GM21528 (cell line): ENCODE measurements at regions not wholly inside any gene's neighbourhood (a gene's known extent, or its start where the extent isn't known, plus 50 kb on each side); places are given as distances from the start of the nearest gene placed in this dataset.

ENCODE experiments used
- ATAC-seq: cut with Tn5 transposase; IDR thresholded peaks from one replicate; pipeline ENCODE4 v1.9.1; 2021; ENCODE audit warnings: mild to moderate bottlenecking, moderate library complexity; ENCODE audit not compliant: unreplicated experiment, low FRiP score

DNA sequence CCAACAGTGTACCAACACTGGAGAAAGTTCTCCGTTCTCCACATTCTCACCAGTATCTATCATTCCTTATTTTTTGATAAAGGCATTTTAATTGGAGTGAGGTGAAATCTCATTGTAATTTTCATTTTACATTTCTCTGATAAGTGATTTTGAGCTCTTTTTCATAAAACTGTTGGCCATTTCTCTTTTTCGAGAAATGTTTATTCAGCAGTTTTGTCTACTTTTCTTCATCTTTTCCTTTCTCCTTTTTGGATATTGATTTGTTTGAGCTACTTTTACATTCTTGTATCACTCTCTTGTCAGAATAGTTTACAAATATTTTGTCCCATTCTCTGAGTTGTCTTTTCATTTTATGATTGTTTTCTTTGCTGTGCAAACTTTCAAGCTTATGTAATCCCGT lies 555.2 kb downstream of the COL12A1 start:
- no peak for ATAC-seq

DNA sequence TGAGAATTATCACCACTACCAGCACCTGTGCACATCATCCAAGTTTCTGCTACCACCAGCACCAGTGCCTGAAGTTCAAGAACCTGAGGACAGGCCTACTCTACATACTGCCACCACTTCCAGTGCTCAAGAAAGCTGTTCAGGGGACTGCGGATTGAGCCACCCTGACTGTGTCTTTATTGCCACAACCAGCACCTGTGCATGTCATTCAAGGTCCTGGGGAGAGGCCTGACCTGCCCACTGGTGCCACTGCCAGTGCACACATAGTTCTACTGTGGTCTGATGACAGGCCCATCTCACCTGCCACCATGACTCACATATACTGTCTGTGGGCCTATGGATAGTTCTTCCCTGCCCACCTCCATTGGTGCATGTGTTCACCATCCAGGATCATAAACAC lies 559.4 kb downstream of the COL12A1 start:
- ATAC-seq: no peak

DNA sequence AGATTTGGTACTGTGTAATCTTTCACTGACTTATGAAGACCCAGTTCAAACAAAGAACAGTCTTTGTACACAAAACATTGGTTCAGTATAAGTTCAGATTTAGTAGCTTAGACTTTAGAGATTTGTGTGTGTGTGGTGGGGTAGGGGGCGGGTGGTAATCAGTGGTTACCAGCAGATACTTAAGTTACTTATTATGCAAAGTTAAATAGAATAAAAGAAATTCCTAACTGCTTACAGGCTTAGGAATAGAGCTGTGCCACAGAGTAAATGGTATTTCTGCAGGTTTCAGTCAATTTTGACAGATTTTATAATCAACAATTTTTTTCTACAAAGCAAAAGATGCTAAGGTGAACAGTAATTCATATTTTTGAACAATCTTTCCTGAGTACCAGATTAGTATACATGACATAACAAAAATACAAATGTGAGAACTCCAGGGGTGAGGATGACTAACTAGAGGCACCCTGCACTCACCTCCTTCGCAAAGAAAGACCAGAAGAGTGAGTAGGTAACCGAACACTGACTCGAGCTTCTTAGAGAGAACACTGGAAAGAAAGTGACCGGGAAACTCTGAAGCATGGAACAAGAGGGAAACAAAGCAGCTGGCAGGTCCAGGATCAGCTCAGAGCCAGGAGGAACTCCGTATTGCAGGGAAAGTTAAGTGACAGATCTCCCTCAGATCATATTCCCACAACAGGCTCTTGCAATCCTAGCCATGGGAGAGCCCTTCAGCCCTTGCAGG lies 560.6 kb downstream of the COL12A1 start:
- ATAC-seq: no peak

DNA sequence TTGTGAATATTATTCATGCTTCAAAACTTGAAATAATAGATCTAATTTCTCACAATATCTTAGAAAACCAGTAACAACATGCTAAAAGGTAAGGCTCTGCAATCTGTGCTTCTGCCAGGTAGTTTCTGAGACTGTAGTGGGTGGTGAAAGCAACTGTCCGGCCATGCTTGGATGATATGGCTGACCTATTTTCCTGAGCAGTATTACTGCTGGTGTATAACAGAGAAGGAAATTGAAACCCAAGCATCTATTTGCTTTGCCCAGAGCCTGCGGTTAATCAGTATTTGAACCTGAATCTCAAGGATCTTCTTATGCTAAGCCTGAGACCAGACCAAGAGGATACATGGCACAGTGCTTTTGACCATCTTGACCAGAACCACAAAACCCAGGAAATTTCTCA lies 563.8 kb downstream of the COL12A1 start:
- no peak for ATAC-seq

DNA sequence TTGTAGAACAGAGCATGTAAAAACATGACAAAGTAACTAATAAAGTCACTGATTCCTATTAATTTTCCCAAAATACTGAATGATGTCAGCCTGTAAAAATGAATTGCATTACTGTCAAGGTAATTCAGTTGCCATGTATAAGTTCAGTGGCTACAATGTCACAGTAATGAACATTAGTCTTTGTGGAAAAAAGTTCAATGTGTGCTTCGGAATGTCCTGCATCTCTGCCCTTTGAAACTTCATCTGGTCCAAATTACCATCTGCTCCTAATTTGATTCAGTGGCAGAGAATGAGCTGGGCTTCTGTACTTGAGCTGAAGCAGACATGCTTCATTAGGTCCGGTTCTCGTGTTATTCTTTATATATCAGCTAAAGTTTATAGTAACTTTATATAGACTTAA lies 567.4 kb downstream of the COL12A1 start:
- no peak for ATAC-seq

DNA sequence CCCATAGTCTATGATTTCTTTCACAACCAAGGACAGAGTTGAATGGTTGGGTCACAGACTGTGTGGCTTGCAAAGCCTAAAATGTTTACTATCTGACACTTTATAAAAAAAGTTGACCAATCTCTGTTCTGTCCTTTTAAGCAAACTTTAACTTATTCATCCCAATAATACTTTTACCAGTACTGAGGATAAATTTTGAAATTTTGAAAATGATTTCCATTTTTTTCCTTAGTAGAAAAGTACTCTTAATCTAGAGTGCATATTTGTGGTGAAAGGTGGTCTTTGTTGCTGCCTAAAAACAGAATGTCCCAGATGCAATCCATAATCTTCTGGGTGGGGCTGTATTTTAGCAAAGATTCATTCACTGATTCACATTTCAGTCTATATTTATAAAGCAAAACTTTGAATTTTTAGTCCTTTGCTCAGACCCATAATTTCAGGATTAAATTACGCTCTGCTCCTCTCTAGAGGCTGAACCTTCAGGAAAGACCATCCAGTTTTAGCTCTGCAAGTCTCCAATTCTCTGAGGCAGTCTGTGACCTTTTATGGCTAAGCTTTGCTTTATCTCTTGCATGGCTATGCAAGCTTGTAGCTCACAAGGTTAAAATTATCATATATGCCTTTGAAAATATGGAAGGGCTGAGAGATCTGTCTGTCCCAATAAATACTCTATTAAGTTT lies 573.5 kb downstream of the COL12A1 start:
- ATAC-seq: no peak

DNA sequence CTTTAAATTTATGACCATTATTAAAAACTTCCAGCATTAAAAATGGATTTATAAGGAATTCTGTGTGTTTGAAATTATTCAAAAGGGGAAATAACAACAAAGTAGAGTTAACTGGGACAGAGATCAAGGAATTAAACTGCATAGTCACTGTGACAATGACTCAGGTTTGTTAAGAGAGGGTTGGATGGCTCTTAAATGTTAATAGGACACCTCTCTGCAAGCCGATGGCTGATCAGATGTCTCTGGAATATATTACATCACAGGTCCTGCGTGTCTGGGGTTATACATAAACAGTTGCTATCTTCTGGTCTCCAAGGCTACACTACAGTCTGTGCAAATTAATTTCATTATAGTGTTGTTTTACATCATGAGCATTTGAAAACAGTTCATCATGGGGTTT lies 574.3 kb downstream of the COL12A1 start:
- no peak for ATAC-seq

DNA sequence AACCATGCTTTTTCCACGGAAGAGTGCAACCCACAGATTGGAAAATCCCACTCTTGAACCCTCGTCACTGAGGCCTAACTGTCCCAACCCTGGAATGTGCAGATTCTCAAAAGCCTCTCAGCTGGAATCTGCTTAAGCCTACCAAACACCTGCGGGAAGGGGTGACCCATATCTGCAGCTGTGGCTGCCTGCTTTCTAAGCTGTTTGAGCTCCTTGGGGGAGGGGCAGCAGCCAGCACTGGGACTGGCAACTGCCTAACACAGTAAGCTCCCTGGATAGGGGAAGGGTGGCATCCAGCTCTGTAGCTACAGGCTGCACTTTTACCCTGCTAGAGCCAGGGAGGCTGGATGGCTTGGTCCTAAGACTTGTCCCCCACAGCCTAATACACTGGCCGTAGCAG lies 579.6 kb downstream of the COL12A1 start:
- ATAC-seq: no peak

DNA sequence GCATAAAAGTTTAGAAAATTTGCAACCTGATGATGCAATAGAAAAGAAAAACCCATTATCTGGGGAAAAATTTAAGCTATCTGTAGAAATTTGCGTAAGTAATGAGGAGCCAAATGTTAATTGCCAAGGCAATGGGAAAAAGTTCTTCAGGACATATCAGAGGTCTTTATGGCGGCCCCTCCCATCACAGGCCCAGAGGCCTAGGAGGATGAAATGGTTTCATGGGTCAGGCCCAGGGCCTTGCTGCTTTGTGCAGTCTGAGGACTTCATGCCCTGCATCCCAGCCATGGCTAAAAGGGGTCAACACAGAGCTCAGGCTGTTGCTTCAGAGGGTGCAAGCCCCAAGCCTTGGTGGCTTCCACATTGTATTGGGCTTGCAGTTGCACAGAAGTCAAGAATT lies 582.8 kb downstream of the COL12A1 start:
- no peak for ATAC-seq

DNA sequence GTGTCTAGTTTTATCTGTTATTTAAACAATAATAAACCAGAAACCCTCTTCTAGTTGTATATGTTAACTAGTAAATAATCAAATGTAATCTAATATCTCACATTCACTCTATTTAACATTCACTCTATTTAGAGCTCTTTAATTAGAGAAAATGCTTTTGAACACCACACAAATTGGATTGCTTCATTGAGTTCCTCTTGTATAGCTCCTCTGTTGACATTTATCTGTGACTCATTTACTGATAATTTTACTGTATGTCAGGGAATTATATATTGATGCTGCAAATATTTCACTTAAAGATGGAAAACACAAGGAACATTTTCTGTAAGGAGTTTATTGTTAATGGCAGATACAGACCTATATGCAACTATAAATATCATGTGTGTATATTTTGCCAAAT lies 594.6 kb downstream of the COL12A1 start:
- ATAC-seq: no peak

DNA sequence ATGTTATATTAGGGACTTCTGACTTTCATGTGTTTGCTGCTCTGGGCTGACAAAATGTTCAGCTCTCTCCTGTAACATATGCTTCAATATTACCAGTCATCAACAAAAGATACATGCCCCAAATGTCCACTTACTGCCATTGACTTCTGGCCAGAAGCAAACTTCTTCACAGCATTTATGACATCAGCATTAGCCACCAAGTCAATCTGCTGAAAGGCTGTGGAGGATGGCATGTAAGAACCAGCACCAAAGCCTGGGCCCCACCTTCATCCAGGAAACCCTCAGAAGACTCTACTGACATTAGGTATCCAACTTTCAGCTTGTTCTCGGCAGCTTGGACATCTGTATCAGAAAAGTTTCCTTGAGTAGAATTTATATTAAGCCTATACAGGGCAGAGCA lies 595.5 kb downstream of the COL12A1 start:
- ATAC-seq: no peak

DNA sequence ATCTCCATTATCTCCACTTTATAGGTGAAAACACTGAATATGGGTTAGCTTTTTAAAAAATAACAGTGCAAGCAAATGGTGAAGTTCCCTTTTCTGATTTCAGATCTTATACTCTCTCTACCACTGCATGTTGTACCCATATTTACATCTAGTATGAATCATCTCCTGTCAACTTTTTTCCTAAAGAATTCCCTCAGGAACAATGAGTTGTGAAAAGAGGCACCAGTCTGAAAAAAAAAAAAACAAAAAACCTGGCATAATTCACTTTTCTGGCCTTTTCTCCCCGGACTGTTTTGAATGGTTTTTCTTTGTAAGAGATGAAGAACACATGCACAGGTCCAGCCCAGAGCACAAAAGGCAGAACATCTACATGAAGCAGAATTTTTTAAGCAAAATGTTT lies 596.0 kb downstream of the COL12A1 start:
- no peak for ATAC-seq

DNA sequence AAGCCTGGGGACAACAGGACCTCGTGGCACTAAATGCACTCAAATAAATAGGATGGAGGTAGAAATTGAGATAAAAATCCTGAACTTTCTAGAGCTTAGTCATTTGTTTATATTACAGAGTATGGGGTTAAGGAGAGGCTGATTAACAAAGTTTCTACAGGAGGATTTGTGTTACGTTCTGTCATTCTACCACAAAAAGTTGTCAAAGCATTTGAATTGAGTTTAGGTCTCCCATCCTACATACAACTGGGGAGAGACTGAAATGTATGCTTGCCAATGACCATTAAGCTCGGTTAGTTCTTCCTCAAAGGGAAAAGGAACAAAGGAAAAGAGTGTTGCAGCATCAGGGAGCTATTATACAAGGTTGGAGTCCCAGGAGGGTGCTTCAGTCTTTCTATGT lies 597.9 kb downstream of the COL12A1 start:
- ATAC-seq: no peak

DNA sequence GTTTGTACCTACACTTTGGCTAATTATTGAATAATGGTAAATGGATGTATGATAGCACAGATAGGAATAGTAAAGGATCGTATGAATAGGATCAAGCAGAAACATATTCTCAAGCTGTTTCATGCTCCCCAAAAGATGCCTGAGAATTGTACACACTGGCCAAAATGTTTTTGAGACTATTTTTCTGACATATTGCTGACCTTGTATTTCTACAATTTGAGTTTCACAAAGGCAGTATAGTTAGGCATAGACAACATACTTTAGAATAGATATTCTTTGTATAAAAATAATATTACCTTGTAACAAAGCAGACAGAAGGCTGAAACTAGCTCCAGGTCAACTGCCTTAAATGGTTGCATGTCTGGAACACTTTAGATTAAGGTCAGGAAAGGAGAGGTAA lies 598.4 kb downstream of the COL12A1 start:
- ATAC-seq: no peak

DNA sequence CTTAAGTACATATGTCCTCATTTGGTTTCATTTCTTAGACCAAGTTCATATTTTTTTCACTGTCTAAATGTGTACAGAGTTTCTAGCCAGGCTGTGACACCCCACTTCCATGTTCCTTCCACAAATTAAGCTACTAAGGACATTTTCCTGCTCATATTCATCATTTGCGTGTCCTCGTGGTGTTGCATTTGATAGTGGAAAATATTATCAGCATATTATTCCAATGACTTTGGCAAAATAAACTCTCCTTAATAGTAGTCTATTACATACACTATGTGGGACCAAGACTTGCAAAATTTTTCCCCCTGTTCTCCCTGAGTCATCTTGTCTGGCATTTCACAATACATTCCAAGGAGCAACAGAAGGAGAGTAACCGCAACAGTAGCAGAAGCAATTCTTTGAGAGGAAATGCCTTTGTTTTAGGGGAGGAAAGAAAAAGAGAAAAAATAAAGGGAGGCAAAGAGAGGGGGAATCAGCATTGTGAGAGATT lies 599.2 kb downstream of the COL12A1 start:
- ATAC-seq: no peak

DNA sequence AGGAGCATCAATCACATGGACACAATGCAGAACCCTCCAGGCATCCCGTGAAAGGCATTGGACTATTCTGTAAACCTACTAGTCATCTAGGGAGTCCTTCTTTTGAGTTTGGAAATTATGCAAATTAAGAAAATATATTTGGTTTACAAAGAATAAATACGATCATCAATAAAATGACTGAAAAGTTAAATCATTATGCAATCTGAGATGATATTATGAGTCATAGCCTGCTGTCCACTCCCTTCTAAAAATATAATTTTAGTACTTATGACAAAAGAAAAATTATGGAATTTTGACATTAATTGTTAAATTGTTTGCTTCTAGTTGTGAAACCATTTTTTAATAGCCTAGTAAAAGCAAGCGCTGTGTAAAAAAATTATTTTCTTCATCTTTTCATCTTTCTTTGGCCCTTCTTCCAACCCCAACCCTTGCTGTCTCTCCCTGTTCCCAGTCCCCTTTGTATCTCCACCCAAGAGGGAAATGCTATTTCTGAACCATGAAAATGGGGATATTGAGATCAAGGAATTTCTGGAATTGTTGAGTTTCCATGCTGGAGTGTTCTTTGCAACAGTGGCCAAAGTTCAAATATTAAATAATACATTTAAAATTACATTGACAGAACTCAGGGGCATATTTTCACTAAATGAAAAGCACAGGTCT lies 599.8 kb downstream of the COL12A1 start:
- ATAC-seq: no peak

DNA sequence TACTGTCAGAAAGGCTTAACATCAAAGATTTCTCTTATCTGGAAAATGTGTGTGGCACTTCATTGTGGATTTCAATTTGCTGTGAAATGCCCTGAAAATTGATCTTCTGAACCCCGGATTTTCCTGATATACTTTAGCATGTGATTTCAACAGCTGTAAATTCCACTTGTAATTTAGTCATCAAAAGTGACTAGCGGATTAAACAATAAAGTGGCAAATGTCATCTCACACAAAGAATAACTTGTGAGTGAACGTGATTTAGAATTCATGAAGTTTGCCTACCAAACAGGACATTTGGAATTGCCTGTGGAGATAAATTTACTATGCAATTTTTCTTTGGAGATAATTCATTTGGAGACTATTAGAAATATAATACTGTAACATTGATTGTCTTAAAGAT lies 601.6 kb downstream of the COL12A1 start:
- no peak for ATAC-seq

DNA sequence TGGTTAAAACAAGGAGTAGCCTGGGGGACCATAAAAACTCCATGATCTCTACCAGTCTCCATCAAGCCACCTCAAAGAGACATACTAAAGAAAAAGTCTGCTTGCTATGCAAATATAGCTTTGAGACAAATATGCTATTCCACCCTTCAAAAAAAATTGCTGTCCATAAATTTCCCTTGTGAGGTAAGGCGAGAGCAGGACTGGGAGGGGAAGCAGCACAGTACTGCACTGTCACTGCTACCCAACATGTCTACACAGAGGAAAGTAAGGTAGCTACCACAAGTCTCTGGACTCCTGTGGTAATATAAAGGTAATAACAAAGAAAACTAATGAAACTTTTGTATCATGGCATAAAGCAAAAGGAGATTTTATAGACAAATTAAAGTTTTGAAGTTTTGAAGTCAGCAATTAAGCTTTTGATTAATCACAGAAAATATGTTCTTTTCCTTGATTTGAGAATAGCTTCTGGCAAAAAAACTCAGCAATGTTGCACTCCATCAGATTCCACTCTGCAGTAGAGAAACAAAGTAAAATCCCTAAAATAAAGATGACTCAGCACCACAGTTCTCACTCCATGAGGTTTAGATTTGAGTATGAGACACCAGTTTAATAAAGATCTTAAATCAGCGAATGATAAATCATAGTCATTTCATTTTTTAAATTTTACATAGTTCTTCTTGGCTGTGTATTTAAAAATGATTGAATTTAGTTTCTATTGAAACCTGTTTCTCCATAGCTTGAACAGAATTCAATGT lies 602.4 kb downstream of the COL12A1 start:
- ATAC-seq: no peak

DNA sequence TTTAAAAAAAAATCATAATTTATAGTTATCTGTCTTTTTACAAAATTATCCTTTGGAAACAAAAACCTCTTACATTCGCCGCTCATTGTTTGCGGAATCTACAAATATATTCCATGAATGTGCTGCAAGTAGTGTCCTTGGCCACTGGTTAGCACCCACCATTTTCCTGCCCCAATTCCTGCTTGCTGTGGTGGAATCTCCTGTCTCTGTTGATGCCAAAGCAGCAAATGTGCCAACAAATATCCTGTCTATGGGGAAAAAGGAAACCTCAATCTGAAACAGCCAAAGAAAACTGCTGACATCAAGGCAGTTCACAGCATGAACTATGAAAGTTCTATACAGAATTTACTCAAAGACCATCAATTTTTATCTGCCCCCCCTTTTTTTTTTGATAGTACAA lies 603.6 kb downstream of the COL12A1 start:
- no peak for ATAC-seq

DNA sequence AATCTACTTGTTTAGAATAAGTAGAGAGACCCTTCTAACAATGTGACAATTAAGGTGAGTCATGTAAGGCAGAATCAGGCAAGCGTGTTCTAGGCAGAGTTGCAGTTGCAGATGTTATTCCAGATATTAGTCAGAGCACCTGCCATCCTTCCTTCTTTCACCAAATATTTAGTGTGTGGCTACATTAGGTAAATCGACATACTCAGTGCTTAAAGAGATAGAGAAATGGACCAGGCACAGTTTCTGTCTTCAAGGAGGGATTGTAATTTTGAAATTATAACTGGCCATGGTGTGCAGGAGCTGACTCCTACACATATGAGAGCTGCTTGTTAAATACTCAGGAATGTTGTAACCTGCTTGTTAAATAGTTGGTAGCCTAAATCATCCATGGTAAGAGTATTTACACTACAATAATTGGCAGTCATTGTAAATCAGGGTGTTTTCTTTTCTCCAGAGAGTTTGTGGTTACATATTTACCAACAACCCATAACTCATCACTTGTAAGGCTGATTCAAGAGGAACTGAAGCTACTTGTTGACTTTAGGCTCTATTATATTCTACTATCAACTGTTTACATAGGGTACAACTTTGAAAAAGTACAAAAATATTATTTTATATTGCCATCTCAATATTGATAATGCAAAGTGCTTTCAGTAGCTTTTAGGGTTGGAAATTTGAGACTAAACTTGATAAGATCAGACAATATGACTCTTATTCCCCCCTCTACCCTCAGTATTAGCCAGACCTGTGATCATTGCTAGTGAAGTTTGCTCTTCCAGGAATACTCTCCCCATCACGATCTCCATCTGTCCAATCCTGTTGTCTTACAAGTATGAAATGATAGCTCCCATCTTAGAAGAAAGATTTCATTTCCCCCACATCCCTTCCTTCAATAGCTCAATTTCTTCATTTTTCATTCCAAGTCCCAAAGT lies 607.1 kb downstream of the COL12A1 start:
- peak; percentile 96 for ATAC-seq
